NCI-H2171 (cell line): ENCODE measurements at regions not wholly inside any gene's neighbourhood (a gene's known extent, or its start where the extent isn't known, plus 50 kb on each side); places are given as distances from the start of the nearest gene placed in this dataset.

Experiments
- DNase-seq: peaks from one replicate; lab custom pipeline; 2025; lab: John Stamatoyannopoulos, UW

- DNase-seq: no peak
These were observed 242.2 kb downstream of the B3GLCT start for GRCh38 chr13:31441800-31442510.

DNA sequence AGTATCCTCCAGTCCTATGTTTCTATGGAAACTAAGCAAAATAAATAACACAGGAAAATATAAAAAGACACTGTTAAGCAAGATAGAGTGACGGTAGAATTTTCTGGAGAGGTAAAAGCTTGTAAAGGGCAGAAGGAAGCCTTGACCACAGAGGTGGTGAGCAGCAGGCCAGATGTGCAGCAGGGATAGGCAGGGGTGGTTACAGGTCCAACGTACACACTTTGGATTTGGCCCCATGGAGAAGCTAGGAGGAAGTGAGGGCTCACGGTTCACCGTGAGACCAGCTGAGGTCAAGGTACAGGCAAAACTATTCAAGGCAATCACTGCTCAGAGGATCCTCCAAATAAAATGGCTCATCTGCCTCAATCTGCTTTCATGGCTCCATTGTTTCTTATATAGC, 242.8 kb downstream of the B3GLCT start:
- DNase-seq: no peak

DNA sequence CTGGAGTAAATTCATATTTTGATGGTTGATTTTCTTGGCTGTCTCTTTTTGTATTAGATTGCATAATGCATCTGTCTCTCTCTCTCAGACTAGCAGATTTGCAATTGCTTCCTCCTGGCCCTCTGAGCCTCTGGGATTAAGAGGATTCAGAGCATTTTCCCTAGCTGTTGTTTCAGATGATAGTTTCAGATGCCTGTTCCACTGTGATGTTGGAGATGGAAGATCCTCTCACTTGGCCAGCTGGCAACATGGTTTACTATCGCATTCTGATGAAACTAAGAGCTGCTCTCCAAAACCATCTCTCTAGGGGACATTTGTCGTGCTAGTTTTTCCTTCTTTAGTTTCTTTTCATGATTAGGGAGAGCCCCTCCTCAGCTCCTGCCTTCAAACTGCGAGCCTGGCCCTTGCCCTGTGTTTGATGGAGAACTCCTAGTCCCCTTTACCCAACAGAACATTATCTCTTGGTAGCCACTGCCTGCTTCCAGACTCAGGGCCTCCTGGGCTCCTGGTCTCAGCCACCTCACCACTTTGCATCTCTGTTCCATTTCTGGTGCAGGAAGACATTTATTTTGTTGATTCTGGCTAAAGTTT, 244.6 kb downstream of the B3GLCT start:
- no peak for DNase-seq

- DNase-seq: no peak
These were observed 252.8 kb downstream of the B3GLCT start for GRCh38 chr13:31452525-31452924.

- DNase-seq: no peak
These were observed 255.8 kb downstream of the B3GLCT start for GRCh38 chr13:31455581-31455980.

DNA sequence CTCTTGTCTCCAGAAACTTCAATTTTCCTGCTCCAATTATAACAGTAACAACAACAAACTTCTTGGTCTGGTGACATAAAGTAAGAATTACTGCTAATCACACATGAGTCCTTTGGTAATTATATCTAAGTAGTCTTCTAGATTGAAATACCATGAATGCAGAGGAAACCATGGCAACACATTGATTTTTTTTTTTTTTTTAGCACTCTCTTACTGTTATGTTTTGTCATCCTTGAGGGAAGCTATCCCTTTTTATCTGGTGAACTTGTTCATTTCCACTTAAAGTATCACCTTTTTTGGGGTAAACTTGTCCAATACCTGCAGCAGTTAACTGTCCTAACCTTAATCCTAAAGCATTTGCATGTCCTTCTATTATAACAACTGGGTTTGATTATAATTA, 256.3 kb downstream of the B3GLCT start:
- no peak for DNase-seq

DNA sequence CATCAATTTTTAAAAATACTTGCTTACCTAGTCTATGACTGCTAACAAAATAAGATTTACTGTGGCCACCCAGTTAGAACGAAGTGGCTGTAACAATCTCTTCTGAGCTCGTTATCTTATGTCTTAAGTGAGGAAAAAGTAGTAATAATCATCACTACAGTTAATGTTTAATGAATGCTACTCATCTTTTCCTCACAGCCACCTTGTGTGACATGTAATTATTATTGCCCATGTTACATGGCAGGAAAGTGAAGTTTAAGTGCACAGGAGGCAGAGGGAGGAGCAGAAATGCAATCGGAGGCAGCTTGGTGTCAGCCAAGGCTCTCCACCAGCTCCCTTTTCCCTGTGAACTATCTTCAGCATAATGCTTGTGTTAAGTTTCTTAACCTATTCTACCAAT, 260.3 kb downstream of the B3GLCT start:
- no peak for DNase-seq

DNA sequence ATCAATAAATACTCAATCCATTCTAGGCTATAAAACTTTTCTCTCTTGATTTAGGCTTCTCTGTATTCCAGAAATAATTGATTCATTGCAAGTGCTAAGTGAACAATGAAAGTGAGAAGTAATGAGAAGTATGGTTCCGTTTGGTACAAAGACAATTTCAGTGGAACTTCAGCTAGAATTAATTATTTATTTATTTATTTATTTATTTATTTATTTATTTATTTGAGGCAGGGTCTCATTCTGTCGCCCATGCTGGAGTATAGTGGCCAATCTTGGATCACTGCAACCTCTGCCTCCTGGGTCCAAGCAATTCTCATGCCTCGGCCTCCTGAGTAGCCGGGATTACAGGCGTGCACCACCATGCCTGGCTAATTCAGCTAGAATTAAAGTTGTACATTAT, 262.1 kb downstream of the B3GLCT start:
- DNase-seq: no peak

DNA sequence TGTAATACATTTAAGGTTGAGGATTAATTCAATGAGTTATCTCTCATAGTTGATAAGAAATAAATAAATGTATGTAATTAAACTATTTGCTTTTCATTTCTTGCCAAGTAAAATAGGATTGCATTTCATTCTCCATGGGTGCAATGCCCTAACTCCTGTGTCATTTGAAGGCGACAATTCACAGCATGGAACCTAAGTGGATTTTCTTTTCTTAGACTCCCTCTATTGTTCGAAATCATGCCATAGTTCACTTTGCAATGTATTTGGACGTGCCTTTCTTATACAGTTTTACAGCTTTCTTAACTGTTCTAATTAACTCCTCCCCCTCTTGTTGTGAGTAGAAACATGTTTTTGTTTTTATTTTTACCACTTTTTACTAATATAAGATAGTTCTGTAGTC, 263.0 kb downstream of the B3GLCT start:
- no peak for DNase-seq

DNA sequence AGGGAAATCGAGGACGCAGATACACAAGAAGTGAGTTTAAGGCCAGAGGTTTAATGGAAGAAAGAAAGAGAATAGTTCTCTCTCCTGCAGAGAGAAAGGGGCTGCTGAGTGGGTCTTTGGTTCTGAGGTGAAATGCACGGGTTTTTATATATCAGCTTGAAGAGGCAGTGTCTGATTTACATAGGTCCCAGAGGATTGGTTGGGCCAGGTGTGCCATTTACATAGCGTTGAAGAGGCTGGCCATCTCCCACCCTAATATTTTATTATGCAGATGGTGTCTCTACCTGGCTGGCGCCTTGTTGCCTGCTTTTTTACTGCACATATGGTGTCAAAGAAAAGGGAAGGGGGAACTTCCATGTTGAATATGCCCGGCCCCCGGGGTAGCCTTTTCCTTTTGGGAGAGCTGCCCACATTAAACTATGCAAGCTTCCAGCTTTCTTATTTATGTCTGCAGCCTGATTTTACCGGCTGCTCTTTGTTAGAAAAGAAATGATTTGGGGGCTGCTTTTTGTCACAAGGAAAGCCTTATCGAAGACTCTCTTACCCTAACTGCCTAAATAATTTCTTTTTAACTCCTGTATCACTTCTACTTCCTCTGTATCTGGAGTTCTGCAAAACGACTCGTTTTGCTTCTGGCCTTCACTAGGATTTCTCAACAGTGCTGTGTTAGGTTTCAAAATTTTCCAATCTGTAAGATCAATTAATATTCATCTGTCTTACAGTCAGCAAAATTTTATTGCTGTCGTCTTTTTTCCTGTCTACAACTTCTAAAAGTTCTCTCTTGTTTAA, 268.5 kb downstream of the B3GLCT start:
- DNase-seq: no peak

- no peak for DNase-seq
These were observed 269.6 kb downstream of the B3GLCT start for GRCh38 chr13:31469377-31469776.

- no peak for DNase-seq
These were observed 263.1 kb upstream of the RXFP2 start for GRCh38 chr13:31476266-31476665.

- peak; percentile 2 for DNase-seq
These were observed 262.6 kb upstream of the RXFP2 start for GRCh38 chr13:31476753-31477152.

DNA sequence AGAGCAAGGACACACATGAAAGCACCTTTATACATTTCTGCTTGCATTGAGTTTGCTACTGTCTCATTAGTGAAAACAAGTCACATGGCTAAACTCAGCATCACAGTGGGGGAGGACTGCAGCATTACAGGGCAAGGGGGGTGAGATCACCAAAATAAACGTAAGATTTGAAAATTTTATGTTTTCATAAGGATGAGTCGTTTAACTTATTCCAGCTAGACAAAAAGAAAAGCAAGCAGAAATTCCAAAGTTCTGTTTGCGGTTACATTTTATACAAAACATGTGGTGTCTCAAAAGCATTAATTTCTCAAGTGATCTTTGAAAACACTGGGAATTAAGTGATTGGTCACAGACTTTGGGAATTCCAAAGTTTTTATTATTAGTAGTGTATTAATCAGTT, 261.4 kb upstream of the RXFP2 start:
- DNase-seq: no peak

GRCh38 chr13:31485183-31485582, 254.1 kb upstream of the RXFP2 start:
- no peak for DNase-seq

DNA sequence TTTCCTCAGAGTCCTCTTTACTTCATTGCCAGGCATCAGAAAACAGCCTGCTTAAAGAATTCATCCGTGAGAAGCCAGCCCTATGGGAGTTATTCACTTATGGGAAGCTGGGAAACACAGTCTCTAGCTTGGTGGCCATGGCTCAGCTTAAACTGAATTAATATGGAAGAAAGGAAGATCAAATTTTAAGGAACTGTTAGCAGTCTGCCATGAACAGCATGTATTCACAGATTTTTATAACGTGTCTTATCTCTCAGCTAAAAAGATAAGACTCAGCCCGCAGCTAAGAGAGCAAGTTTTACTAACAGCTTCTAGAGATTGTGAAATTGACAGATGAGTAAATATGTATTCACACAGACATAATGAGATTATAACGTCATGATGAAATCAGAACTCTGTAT, 253.7 kb upstream of the RXFP2 start:
- DNase-seq: no peak

GRCh38 chr13:31495336-31495735, 244.0 kb upstream of the RXFP2 start:
- no peak for DNase-seq

GRCh38 chr13:31499274-31499673, 240.1 kb upstream of the RXFP2 start:
- DNase-seq: no peak

DNA sequence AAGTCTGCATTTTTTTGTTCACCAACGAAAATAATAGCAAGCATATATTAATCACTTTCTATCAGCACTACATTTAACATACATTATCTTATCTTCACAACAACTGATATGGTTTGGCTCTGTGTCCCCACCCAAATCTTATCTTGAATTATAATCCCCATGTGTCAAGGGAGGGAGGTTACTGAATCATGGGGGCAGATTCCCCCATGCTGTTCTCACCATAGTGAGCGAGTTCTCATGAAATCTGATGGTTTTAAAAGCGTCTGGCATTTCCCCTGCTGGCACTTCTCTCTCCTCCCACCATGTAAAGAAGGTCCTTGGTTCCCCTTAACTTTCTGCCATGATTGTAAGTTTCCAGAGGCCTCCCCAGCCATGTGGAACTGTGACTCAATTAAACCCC, 235.7 kb upstream of the RXFP2 start:
- DNase-seq: no peak

DNA sequence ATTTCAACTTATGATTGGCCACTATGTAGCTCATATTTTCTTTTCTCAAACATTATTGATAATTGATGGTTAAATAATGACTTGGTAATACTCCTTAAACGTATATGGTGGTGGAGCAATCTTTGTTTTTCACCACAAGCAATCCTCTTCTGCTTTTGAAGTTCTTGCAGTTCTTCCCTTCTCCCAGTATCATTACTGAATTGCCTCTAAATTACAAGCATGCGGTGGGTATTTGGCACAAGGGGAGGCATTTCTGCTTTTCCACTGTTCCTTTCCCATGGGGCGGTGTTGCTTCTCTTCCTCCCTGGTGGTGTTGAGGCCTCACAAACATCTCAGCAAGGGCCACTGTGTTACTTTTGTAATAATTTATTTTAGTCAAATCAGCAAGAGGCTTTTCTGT, 234.4 kb upstream of the RXFP2 start:
- no peak for DNase-seq

DNA sequence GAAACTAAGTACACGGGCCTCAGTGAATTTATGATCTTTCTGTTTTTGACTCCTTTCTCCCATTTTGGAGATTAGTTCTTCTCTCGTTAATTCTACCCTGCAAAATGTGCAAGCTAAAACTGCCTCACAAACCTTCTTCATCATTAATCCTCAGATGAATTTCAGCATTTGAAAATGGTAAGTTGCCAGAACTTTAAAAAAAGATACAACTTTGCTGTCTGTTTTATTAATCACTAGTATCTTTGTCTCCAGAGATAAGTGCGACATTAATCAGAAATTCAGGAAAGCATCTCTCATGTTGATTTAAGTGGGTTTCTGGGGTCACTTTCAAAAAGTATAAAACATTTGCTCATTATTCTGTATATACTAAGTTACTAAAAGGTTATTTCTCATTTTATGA, 227.0 kb upstream of the RXFP2 start:
- no peak for DNase-seq

GRCh38 chr13:31514932-31515331, 224.4 kb upstream of the RXFP2 start:
- DNase-seq: no peak

GRCh38 chr13:31515427-31515826, 223.9 kb upstream of the RXFP2 start:
- no peak for DNase-seq
